HG03196 (cell line): ENCODE measurements at regions not wholly inside any gene's neighbourhood (a gene's known extent, or its start where the extent isn't known, plus 50 kb on each side); places are given as distances from the start of the nearest gene placed in this dataset.

ENCODE experiments used
- ATAC-seq: cut with Tn5 transposase; IDR thresholded peaks from one replicate; pipeline ENCODE4 v1.9.1; 2021; ENCODE audit not compliant: unreplicated experiment

DNA sequence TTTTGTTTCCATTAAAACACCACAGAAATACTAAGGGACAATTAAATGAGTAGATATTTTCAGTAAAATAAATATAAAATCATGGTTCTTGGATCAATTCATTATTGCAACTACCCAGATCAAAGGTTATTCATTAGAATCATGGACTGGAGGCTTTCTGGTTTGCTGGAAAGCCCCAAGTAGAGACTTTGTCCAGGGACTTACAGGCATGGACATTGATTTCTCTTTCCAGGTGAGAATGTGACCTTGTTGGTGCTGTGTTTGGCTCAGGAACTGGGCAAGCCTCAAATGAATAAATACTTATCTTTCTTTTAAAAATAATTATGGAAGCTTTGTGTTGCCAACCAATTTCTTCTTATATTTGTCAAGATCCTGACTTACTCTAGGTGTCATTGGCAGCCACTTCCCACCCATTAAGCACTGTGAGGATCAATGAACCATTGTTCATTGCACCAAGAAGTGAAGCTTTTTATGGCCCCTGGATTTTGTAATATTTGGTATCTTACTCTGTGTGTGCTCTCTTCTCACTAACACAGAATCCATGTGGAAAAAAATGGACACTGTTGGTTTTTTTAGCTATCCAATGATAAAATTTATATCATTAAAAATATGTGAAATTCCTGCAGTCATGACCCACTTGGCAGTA, 205.8 kb upstream of the NRXN1 start:
- no peak for ATAC-seq

- no peak for ATAC-seq
Observed at GRCh38 chr2:51232027-51232426, 200.1 kb upstream of the NRXN1 start.

GRCh38 chr2:51231071-51231470, 199.1 kb upstream of the NRXN1 start:
- no peak for ATAC-seq

- ATAC-seq, result no peak
Observed at GRCh38 chr2:51225377-51225776, 193.4 kb upstream of the NRXN1 start.

GRCh38 chr2:51224790-51225189, 192.9 kb upstream of the NRXN1 start:
- ATAC-seq, result no peak

DNA sequence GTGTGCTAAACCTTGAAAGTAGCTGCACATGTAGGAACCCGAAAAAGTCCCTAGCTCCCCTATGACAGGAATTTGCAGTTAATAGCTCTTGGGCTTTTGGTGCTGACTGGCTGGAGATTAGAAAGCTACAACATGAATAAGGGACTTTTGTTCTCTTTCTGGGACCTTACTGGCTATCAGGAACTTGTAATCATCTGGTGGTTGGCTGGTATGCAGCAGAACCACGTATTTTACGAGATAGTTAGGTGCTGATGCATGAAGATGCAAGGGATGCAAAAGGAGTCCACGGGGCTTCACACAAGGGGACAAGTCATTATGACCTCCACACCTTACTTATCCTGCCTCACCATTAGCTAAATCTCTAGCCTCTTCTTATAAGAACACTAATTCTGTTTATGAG, 190.2 kb upstream of the NRXN1 start:
- ATAC-seq, result no peak

GRCh38 chr2:51220606-51221005, 188.7 kb upstream of the NRXN1 start:
- no peak for ATAC-seq

GRCh38 chr2:51220080-51220479, 188.1 kb upstream of the NRXN1 start:
- ATAC-seq, result no peak

DNA sequence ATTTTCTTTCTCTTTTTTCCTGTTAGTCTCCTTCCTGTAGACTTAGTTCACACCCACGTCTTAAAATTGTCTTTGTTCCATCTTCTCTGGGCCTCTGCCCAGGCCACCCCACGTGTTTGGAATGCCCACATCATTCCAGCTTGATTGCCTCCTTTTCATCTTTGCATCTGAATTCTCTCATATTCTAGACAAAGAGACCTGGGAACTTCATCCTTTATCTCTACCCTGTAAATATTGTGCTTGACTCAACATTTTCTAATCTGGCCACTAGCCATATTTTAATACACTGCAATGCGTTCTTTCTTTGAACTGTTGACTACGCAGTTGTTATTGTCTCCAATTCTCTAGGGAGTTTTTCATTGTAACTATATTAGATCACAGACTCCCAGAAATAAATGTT, 187.5 kb upstream of the NRXN1 start:
- no peak for ATAC-seq

GRCh38 chr2:51218047-51218446, 186.1 kb upstream of the NRXN1 start:
- no peak for ATAC-seq

DNA sequence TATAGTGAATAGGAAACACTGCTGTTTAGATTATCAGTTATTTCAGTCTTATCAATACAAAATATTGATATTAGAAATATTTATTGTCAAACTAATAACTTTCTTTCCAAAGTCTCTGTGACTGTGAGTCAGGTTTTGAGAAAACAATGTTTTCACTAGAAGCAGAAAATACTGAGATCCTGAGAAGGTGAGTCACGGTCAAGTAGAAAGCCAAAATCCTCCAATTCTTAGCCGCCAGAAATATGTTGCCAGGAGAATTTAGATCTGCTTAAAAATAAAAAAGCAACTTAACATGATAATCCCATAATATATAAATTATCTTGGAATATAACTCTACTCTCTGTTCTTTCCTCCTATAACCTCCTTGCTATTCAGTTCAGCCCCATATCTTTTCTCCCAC, 181.9 kb upstream of the NRXN1 start:
- ATAC-seq, result no peak

DNA sequence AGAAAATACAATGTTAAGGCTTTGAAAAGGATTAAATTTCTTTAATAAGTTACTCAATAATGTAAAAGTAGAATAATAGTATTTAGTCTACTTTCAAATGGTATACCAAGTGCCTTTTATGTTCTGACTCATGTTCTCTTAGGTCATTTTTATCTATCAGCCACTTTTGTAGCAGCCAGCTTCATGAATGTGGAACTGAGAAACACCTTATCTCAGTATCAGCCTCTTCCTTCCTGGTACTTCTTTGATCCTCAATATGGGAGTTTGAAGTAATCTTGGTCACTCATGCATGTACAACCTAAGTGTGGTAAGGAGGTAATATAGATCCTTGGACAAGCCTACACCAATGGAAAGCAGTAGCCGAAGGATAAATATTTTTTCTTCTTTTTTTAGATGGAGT, 180.4 kb upstream of the NRXN1 start:
- no peak for ATAC-seq

DNA sequence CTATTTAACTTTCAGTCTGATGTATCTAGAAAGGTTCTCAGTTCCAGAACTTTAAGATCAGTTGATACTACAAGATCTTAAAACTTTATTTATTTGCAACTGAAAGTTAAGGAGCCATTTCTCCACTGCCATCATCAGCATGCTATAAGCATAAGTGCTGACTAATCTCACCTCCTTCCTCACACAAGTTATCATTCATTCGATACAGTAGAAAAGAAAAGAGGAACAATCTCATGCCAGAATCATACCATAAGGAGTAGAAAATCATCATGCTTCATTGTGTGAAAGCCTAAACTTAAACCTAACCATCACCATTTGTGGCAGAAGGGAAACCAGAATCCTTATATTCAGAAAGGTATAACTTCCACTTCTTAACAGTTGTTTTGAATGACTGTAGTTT, 176.6 kb upstream of the NRXN1 start:
- ATAC-seq, result no peak

- ATAC-seq, result no peak
Observed at GRCh38 chr2:51201295-51201694, 169.4 kb upstream of the NRXN1 start.

DNA sequence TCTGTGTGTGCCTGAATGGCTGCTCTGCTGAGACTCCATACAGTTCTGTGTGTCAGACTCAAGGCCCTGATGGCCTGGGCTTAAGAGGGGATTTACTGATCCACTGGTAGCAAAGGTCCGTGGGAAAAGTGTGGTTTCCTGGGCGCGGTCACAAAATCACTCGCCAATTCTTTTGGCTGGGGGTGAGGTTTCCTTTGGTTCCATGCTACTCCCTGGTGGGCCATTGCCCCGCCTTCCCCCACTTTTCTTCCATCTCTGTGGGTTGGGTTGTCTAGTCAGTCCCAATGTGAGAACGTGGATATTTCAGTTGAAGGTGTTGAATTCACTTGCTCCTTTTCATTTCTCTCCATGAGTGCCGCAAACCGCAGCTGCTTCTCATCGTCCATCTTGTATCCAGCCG, 162.7 kb upstream of the NRXN1 start:
- ATAC-seq, result no peak

DNA sequence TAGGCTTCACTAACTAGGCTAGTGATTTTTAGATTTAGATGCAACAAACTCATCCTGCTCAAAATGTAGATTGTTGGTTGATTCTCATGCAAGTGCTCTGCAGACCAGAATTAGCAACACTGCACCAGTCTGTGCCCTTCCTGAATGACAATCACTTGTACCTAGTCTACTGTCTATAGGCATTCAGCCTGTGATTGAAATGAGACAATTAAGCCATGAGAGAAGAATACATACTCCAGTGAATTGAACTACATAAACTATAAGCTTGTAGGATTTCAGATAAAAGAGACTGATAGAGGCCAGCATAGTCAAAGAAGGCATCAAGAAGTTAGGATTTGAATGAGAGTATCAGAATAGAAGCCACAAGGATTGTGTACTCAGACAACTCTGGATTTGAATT, 138.3 kb upstream of the NRXN1 start:
- ATAC-seq, result no peak

DNA sequence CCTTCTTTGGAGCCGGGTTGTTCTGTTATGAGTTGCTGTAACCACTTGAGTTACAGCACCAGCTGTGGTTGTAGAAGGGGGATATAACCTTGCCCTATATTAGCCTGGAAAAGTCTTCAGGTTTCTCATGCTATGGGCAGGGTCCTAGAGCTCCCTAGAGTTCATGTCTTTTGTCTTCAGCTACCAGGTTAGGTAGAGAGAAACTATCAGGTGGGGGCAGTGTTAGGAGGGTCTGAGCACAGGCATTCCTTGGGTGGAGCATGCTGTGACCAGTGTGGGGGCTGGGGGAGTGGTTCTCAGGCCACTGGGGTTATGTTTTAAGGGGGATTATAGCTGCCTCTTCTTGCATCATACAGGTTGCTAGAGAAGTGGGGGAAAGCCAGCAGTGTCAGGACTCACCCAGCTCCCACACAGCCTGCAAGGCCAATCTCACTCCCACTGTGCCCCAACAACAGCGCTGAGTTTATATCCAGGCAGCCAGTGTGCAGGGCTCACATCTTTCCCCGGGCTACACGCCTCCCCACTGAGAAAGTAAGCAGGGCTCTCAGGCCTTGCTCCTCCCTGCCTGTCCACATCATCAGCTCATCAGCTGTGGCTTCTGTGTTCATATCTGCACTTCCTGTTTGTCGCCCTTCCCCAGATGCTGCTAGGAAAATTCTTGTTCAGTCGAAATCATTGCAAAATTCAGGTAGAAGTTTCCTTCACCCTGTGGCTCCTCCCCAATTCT, 133.8 kb upstream of the NRXN1 start:
- no peak for ATAC-seq

GRCh38 chr2:51158251-51158650, 126.3 kb upstream of the NRXN1 start:
- no peak for ATAC-seq

GRCh38 chr2:51153236-51153635, 121.3 kb upstream of the NRXN1 start:
- no peak for ATAC-seq

DNA sequence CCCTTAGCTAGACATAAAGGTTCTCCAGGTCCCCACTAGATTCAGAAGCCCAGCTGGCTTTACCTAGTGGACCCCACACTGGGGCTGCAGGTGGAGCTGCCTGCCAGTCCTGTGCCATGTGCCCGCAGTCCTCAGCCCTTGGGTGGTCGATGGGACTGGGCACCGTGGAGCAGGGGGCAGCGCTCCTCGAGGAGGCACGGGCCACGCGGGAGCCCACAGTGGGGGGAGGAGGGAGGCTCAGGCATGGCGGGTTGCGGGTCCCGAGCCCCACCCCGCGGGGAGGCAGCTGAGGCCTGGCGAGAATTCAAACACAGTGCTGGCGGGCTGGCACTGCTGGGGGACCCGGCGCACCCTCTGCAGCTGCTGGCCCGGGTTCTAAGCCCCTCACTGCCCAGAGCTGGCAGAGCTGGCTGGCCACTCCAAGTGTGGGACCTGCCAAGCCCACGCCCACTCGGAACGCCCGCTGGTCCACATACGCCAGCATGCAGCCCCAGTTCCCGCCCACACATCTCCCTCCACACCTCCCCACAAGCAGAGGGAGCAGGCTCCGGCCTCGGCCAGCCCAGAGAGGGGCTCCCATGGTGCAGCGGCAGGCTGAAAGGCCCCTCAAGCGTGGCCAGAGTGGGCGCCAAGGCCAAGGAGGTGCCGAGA, 119.7 kb upstream of the NRXN1 start:
- no peak for ATAC-seq

GRCh38 chr2:51149725-51150124, 117.8 kb upstream of the NRXN1 start:
- ATAC-seq, result no peak

GRCh38 chr2:51145761-51146160, 113.8 kb upstream of the NRXN1 start:
- ATAC-seq, result no peak
